NCI-H2196 (cell line): ENCODE measurements at regions not wholly inside any gene's neighbourhood (a gene's known extent, or its start where the extent isn't known, plus 50 kb on each side); places are given as distances from the start of the nearest gene placed in this dataset.

Experiments used
- DNase-seq: peaks from one replicate; lab custom pipeline; 2025; ENCODE audit not compliant: unreplicated experiment; lab: John Stamatoyannopoulos, UW

GRCh38 chr13:26456650-26457049, 100.8 kb upstream of the WASF3 start:
- no peak for DNase-seq

- DNase-seq = no peak
Measured at GRCh38 chr13:26457212-26457611, 100.3 kb upstream of the WASF3 start.

GRCh38 chr13:26458196-26458749, 99.2 kb upstream of the WASF3 start:
- DNase-seq = no peak

GRCh38 chr13:26459276-26460131, 98.0 kb upstream of the WASF3 start:
- no peak for DNase-seq

- DNase-seq = no peak
Measured at GRCh38 chr13:26460648-26461047, 96.8 kb upstream of the WASF3 start.

GRCh38 chr13:26463296-26463695, 94.2 kb upstream of the WASF3 start:
- DNase-seq = no peak

- DNase-seq = no peak
Measured at GRCh38 chr13:26463848-26464247, 93.6 kb upstream of the WASF3 start.

- no peak for DNase-seq
Measured at GRCh38 chr13:26465514-26465913, 92.0 kb upstream of the WASF3 start.

- DNase-seq = no peak
Measured at GRCh38 chr13:26465954-26466353, 91.5 kb upstream of the WASF3 start.

GRCh38 chr13:26468265-26468801, 89.2 kb upstream of the WASF3 start:
- DNase-seq = no peak

- DNase-seq = no peak
Measured at GRCh38 chr13:26469602-26470001, 87.9 kb upstream of the WASF3 start.

GRCh38 chr13:26471807-26472206, 85.7 kb upstream of the WASF3 start:
- no peak for DNase-seq

GRCh38 chr13:26473571-26474230, 83.8 kb upstream of the WASF3 start:
- no peak for DNase-seq

GRCh38 chr13:26474286-26474685, 83.2 kb upstream of the WASF3 start:
- no peak for DNase-seq

GRCh38 chr13:26475176-26476110, 82.0 kb upstream of the WASF3 start:
- no peak for DNase-seq

GRCh38 chr13:26476111-26476781, 81.2 kb upstream of the WASF3 start:
- DNase-seq = no peak

- no peak for DNase-seq
Measured at GRCh38 chr13:26476782-26477142, 80.7 kb upstream of the WASF3 start.

- DNase-seq = no peak
Measured at GRCh38 chr13:26477681-26478080, 79.8 kb upstream of the WASF3 start.

- no peak for DNase-seq
Measured at GRCh38 chr13:26480246-26480855, 77.1 kb upstream of the WASF3 start.
